WERI-Rb-1 (cell line): ENCODE measurements at regions not wholly inside any gene's neighbourhood (a gene's known extent, or its start where the extent isn't known, plus 50 kb on each side); places are given as distances from the start of the nearest gene placed in this dataset.

Experiments
- DNase-seq: peaks from one replicate; pipeline ENCODE4 v3.0.0-alpha.2; 2020
- H3K27ac ChIP-seq: fragments of 250-450 bp; sonication (Bioruptor Pico); 2 replicates; pipeline ENCODE4 v1.5.1; 2020; ENCODE audit warnings: mild to moderate bottlenecking, moderate library complexity
- H3K27me3 ChIP-seq: fragments of 250-450 bp; sonication (Bioruptor Pico); 2 replicates; pipeline ENCODE4 v1.5.1; 2021; ENCODE audit warnings: mild to moderate bottlenecking, low read depth, moderate library complexity; ENCODE audit not compliant: insufficient read depth, severe bottlenecking
- H3K36me3 ChIP-seq: fragments of 250-450 bp; sonication (Bioruptor Pico); 2 replicates; pipeline ENCODE4 v1.5.1; 2020; ENCODE audit warnings: mild to moderate bottlenecking, moderate library complexity
- H3K4me3 ChIP-seq: 2 replicates; pipeline ENCODE4 v1.5.1; 2011; ENCODE audit warnings: low read depth, mild to moderate bottlenecking, control low read depth, low read length
- H3K9me3 ChIP-seq: fragments of 250-450 bp; sonication (Bioruptor Pico); 2 replicates; pipeline ENCODE4 v1.5.1; 2021; ENCODE audit warnings: mild to moderate bottlenecking, moderate library complexity; ENCODE audit not compliant: severe bottlenecking
- TF ChIP-seq, protein P1 (sequence below): IDR thresholded peaks from 2 replicates; pipeline ENCODE4 v1.5.1; 2011; ENCODE audit warnings: low read depth, mild to moderate bottlenecking, control low read depth, inconsistent platforms, low read length

DNA sequence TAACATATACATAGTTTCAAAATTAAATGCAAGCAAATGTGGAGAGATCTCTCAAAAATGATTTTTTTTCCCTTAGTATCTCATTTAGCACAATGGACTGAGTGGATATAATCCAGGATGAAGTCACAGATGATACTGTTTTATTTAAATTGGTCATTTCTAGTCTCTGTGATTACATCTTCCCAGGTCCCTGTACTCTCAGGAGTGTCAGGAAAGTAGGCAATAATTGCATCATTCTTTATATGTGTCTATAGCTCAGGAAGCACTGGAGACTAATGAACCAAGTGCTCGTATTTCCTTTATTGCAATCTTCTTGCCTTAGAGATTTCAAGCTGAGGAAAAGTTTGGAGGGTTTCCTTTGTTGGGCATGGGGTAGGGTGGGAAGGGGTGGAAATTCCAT, 309.4 kb upstream of the THRB start:
- H3K27ac ChIP-seq: no peak overlapping the region
- DNase-seq: no peak
- H3K27me3 ChIP-seq: no peaks in the 10 kb centered on the region
- H3K36me3 ChIP-seq: no peaks in the 10 kb centered on the region
- no peak overlapping the region for H3K4me3 ChIP-seq
- no peaks in the 10 kb centered on the region for H3K9me3 ChIP-seq
- TF ChIP-seq, protein P1, sequence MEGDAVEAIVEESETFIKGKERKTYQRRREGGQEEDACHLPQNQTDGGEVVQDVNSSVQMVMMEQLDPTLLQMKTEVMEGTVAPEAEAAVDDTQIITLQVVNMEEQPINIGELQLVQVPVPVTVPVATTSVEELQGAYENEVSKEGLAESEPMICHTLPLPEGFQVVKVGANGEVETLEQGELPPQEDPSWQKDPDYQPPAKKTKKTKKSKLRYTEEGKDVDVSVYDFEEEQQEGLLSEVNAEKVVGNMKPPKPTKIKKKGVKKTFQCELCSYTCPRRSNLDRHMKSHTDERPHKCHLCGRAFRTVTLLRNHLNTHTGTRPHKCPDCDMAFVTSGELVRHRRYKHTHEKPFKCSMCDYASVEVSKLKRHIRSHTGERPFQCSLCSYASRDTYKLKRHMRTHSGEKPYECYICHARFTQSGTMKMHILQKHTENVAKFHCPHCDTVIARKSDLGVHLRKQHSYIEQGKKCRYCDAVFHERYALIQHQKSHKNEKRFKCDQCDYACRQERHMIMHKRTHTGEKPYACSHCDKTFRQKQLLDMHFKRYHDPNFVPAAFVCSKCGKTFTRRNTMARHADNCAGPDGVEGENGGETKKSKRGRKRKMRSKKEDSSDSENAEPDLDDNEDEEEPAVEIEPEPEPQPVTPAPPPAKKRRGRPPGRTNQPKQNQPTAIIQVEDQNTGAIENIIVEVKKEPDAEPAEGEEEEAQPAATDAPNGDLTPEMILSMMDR: no peak

DNA sequence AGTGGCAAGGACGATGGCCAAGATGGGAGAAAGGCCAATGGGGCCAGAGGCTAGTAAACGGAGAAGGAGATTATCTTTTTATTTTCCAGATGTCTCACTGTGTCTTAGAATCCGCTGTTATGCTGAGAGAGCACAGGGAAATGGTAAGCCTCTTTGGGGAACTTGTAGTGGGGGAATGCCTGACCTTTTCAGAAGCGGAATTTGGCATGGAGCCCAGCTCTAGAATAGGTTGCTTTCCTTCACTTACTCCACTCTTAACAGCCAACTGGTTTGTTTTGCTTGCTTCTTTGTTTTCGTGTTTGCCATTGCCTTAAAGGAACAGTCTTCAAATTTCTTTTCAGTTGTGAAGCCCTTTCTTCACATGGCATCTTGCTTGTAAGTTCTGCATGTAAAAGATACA, 316.2 kb upstream of the THRB start:
- Histone ChIP-seq H3K9me3 (no peaks in the 10 kb centered on the region), H3K4me3 (no peak overlapping the region), H3K36me3 (no peaks in the 10 kb centered on the region), H3K27ac (no peak overlapping the region), H3K27me3 (no peaks in the 10 kb centered on the region)
- TF ChIP-seq, protein P1: no peak
- no peak for DNase-seq

DNA sequence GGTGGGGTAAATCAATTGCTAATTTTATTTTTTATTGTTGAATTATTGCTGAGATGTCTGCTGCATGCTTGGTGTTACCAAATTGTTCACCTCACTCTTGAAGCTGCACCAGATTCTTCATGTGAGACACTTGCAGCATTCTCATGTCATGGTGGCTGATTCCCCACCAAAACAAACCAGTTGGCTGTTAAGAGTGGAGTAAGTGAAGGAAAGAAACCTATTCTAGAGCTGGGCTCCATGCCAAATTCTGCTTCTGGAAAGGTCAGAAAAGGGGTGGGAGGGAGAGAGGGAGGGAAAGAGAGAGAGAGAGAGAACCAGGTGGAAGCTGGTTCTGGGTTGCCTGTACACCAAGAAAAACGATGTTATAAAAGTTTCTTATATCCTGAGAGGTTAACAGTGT, 317.5 kb upstream of the THRB start:
- Histone ChIP-seq H3K27me3 (no peaks in the 10 kb centered on the region), H3K27ac (no peak overlapping the region), H3K4me3 (no peak overlapping the region), H3K9me3 (no peaks in the 10 kb centered on the region), H3K36me3 (no peaks in the 10 kb centered on the region)
- DNase-seq: no peak
- TF ChIP-seq, protein P1: no peak

DNA sequence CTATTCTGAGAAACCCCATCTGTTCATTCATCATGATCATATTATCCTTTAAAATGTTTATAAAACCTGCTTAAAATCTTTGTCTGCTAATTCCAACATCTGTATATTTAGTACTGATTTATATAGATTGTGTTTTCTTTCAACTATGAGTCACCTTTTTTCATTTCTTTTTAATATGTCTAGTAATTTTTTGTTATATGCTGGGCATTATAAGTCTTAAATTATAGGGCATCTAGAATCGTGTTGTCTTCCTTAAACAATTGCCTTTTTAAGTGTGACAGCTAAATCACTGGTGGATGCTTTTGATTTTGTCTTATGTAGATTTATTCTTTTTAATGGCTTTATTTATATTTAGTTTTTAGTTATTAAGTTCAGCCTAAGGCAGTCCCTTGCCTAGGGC, 323.4 kb upstream of the THRB start:
- TF ChIP-seq, protein P1: no peak
- peaks cover 3% of the 10 kb centered on the region for H3K9me3 ChIP-seq
- no peak overlapping the region for H3K4me3 ChIP-seq
- H3K36me3 ChIP-seq: no peaks in the 10 kb centered on the region
- no peak for DNase-seq
- no peak overlapping the region for H3K27ac ChIP-seq
- no peaks in the 10 kb centered on the region for H3K27me3 ChIP-seq

DNA sequence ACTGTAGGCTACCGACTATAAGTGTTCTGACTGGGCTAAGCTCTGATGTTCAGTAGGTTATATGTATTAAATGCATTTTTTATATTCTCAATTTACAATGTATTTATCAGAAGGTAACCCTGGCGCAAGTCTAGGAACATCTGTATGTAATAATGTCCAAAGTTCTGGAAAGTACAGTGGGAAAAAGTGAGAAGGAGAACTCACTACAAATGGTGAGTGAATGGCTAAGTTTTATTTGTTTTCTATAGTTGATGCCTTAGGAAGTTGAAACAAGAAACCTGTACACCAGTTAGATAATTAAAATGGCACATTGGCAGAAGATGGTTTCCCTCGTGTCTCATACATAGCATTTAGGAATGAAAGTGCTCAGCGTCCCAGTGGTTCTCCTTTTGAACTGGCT, 333.4 kb upstream of the THRB start:
- Histone ChIP-seq H3K27me3 (no peaks in the 10 kb centered on the region), H3K36me3 (no peaks in the 10 kb centered on the region), H3K4me3 (no peak overlapping the region), H3K27ac (no peak overlapping the region), H3K9me3 (no peaks in the 10 kb centered on the region)
- no peak for DNase-seq
- TF ChIP-seq, protein P1: no peak

DNA sequence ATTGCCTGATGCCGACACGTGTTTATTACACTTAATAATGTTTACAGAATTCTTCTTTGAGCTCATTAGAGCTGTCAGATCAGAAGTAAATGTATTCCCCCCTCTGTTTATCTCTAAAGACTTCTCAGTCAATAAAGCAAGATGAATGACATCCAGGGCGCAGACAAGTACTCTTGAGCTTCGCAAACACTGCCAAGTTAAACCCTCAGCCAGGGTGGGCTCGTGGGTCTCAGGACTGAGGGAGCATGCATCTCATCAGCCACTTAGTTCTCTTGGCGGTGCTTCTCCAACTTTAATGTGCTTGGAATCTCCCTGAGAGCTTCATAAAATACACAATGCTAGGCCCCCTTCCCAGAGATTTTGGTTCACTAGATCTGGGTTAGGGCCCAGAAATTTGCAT, 333.9 kb upstream of the THRB start:
- Histone ChIP-seq H3K4me3 (peak overlapping the region; percentile 38), H3K9me3 (no peaks in the 10 kb centered on the region), H3K27ac (no peak overlapping the region), H3K36me3 (no peaks in the 10 kb centered on the region), H3K27me3 (no peaks in the 10 kb centered on the region)
- DNase-seq: no peak
- TF ChIP-seq, protein P1: no peak
